ENCODE measurements at regions not wholly inside any gene's neighbourhood (a gene's known extent, or its start where the extent isn't known, plus 50 kb on each side); places are given as distances from the start of the nearest gene placed in this dataset.
"Not testable (repeated sequence)": the region's sequence is repeated elsewhere in the genome, so short reads cannot be mapped to it uniquely, and the experiment has no call there.

DNA sequence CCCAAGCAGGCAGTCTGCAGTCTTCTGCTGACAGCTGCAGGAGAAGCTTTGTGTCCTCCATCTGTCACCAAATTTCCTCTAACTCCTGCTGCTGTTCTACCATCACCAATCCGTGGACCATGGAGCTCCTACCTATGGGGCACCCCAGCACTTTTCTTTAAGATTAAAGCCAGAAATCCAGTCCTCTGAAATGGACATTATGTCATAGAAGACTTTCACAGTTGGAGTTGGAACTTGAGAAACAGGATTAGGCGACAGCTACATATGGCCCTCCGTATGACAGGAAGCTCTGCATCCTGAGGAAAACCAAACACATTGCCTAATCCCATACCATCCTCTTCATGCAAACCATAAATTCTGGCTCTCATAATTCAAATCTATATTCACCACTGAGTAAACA lies 470.6 kb upstream of the GALNTL6 start:
- FAIRE-seq (no peak), DNase-seq (ENCODE audit: low read depth) (no peak)
- Histone ChIP-seq H3K27me3 (ENCODE audit: control insufficient read depth, insufficient read depth, low read length) (no peaks in the 10 kb centered on the region), H3K36me3 (ENCODE audit: control insufficient read depth, insufficient read depth, low read length) (no peaks in the 10 kb centered on the region), H3K4me3 (ENCODE audit: low read depth, low read length) (no peak overlapping the region)
- TF ChIP-seq, protein P1, sequence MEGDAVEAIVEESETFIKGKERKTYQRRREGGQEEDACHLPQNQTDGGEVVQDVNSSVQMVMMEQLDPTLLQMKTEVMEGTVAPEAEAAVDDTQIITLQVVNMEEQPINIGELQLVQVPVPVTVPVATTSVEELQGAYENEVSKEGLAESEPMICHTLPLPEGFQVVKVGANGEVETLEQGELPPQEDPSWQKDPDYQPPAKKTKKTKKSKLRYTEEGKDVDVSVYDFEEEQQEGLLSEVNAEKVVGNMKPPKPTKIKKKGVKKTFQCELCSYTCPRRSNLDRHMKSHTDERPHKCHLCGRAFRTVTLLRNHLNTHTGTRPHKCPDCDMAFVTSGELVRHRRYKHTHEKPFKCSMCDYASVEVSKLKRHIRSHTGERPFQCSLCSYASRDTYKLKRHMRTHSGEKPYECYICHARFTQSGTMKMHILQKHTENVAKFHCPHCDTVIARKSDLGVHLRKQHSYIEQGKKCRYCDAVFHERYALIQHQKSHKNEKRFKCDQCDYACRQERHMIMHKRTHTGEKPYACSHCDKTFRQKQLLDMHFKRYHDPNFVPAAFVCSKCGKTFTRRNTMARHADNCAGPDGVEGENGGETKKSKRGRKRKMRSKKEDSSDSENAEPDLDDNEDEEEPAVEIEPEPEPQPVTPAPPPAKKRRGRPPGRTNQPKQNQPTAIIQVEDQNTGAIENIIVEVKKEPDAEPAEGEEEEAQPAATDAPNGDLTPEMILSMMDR (IDR thresholded peaks at IDR 0.05; ENCODE audit: insufficient read depth, low read length, severe bottlenecking) = no peak

DNA sequence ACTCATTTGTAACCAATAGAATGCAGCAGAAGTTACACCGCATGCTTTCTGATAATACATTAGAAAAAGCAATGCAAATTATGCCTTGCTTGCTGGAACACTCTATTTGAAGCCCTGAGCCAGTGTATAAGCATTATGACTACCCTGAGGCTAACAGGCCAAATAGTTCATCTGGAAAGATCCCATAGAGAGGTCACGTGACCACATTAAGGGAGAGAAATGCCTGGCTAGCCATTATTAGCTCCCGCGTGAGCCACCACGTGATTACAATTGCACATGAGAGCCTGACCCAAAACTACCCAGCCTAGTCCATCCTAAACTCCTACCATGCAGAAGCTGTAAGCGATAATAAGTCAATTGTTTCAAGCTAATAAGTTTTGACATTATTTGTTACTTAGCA lies 472.9 kb upstream of the GALNTL6 start:
- no peaks in the 10 kb centered on the region for H3K36me3 ChIP-seq (ENCODE audit: control insufficient read depth, insufficient read depth, low read length)
- no peak overlapping the region for H3K4me3 ChIP-seq (ENCODE audit: low read depth, low read length)
- TF ChIP-seq, protein P1 (IDR thresholded peaks at IDR 0.05; ENCODE audit: insufficient read depth, low read length, severe bottlenecking) = no peak
- FAIRE-seq (no peak), DNase-seq (ENCODE audit: low read depth) (no peak)
- no peaks in the 10 kb centered on the region for H3K27me3 ChIP-seq (ENCODE audit: control insufficient read depth, insufficient read depth, low read length)

DNA sequence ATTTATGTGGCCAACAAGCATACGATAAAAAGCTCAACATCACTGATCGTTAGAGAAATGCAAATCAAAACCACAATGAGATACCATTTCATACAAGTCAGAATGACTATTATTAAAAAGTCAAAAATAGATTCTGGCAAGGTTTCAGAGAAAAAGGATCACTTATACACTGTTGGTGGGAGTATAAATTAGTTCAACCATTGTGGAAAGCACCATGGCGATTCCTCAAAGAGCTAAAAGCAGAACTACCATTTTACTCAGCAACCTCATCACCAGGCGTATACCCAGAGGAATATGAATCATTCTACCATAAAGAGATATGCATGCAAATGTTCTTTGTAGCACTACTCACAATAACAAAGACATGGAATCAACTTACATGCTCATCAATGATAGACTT lies 478.7 kb upstream of the GALNTL6 start:
- no peak for FAIRE-seq
- TF ChIP-seq, protein P1 (IDR thresholded peaks at IDR 0.05; ENCODE audit: insufficient read depth, low read length, severe bottlenecking) = no peak
- no peak for DNase-seq (ENCODE audit: low read depth)
- no peaks in the 10 kb centered on the region for H3K36me3 ChIP-seq (ENCODE audit: control insufficient read depth, insufficient read depth, low read length)
- H3K27me3 ChIP-seq (ENCODE audit: control insufficient read depth, insufficient read depth, low read length) = no peaks in the 10 kb centered on the region
- no peak overlapping the region for H3K4me3 ChIP-seq (ENCODE audit: low read depth, low read length)

DNA sequence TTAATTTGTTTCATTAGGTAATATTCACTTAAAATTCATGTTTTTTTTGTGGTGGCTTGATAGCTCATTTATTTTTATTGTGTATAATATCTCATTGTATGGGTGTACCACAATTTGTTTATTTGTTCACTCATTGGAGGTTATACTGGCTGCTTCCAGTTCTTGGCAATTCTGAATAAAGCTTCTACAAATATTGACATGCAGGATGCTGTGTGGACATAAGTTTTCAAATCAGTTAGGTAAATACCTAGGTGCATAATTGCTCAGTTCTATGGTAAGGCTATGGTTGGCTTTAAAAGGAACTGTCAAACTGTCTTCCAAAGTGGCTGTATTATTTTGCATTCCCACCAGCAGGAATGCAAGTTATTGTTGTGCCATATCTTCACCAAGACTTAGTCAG lies 504.5 kb upstream of the GALNTL6 start:
- no peaks in the 10 kb centered on the region for H3K36me3 ChIP-seq (ENCODE audit: control insufficient read depth, insufficient read depth, low read length)
- H3K4me3 ChIP-seq (ENCODE audit: low read depth, low read length) = no peak overlapping the region
- FAIRE-seq (no peak), DNase-seq (ENCODE audit: low read depth) (no peak)
- H3K27me3 ChIP-seq (ENCODE audit: control insufficient read depth, insufficient read depth, low read length) = no peaks in the 10 kb centered on the region
- TF ChIP-seq, protein P1 (IDR thresholded peaks at IDR 0.05; ENCODE audit: insufficient read depth, low read length, severe bottlenecking) = no peak

DNA sequence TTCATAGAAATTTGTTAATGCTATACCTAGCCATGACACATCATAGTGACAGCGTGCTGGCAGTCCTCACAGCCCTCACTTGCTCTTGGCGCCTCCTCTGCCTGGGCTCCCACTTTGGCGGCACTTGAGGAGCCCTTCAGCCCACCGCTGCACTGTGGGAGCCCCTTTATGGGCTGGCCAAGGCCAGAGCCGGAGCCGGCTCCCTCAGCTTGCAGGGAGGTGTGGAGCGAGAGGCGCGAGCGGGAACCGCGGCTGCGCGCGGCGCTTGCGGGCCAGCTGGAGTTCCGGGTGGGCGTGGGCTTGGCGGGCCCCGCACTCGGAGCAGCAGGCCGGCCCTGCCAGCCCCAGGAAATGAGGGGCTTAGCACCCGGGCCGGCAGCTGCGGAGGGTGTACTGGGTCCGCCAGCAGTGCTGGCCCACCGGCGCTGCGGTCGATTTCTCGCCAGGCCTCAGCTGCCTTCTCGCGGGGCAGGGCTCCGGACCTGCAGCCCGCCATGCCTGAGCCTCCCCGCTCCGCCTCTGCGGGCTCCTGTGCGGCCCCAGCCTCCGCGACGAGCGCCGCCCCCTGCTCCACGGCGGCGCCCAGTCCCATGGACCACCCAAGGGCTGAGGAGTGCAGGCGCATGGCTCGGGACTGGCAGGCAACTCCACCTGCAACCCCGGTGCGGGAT lies 515.0 kb upstream of the GALNTL6 start:
- FAIRE-seq; H3K36me3 ChIP-seq (ENCODE audit: control insufficient read depth, insufficient read depth, low read length); H3K27me3 ChIP-seq (ENCODE audit: control insufficient read depth, insufficient read depth, low read length); H3K4me3 ChIP-seq (ENCODE audit: low read depth, low read length); DNase-seq (ENCODE audit: low read depth): not testable (repeated sequence)

DNA sequence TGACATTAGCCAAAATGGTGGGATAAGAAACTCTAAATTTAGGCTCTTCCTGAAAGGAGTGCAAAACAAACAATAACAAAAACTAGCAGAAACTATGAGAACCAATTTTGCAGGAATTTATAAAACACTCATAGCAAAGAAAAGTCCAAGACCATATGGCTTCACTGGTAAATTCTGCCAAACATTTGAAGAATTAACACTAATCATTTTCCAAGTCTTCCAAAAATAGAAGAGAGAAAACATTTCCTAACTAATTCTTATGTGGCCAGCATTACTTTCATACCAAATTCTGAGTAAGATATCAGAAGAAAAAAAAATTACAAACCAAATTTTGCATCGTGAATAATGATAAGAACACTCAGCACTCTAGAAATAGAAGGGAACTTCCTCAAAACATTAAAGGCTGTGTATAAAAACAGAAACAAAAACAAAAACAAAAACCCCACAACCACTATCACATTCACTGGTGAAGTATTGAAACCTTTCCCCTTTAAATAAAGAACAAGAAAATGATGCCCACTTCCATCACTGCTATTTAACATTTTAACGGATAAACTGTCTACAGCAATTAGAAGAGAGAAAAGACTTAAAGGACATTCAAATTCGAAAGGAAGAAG lies 524.3 kb upstream of the GALNTL6 start:
- H3K4me3 ChIP-seq (ENCODE audit: low read depth, low read length) = no peak overlapping the region
- FAIRE-seq (no peak), DNase-seq (ENCODE audit: low read depth) (no peak)
- no peaks in the 10 kb centered on the region for H3K27me3 ChIP-seq (ENCODE audit: control insufficient read depth, insufficient read depth, low read length)
- H3K36me3 ChIP-seq (ENCODE audit: control insufficient read depth, insufficient read depth, low read length) = no peaks in the 10 kb centered on the region
- TF ChIP-seq, protein P1 (IDR thresholded peaks at IDR 0.05; ENCODE audit: insufficient read depth, low read length, severe bottlenecking) = no peak

All from bronchial epithelial cell (primary cell).